ENCODE measurements at regions not wholly inside any gene's neighbourhood (a gene's known extent, or its start where the extent isn't known, plus 50 kb on each side); places are given as distances from the start of the nearest gene placed in this dataset.

- Histone ChIP-seq H2AFZ (ENCODE audit: low read depth) (no peak overlapping the region), H3K27ac (ENCODE audit: low read depth in 2 of 2, low read length in 1 of 2) (no peak overlapping the region), H3K4me1 (ENCODE audit: control insufficient read depth in 1 of 2, insufficient read depth in 2 of 2, low read depth in 1 of 2, low read length in 1 of 2) (no peaks in the 10 kb centered on the region), H3K27me3 (ENCODE audit: insufficient read depth) (no peaks in the 10 kb centered on the region), H3K9me3 (no peaks in the 10 kb centered on the region), H3K9ac (no peak overlapping the region), H3K4me3 (ENCODE audit: low read depth in 2 of 2, low read length in 1 of 2) (no peak overlapping the region), H3K4me2 (no peak overlapping the region), H3K9me2 (no peaks in the 10 kb centered on the region), H3K79me2 (ENCODE audit: insufficient read depth) (no peaks in the 10 kb centered on the region), H4K20me1 (ENCODE audit: insufficient read depth) (no peaks in the 10 kb centered on the region), H3F3A (replicated peaks; ENCODE audit: insufficient read depth) (no peaks in the 10 kb centered on the region), H3K36me3 (replicated peaks in 1 of 2; ENCODE audit: control insufficient read depth in 1 of 2, insufficient read depth in 2 of 2, low read length in 1 of 2) (no peaks in the 10 kb centered on the region)
- no peak for TF ChIP-seq TEAD4 (IDR thresholded peaks at IDR 0.05; ENCODE audit: borderline replicate concordance, insufficient read depth)
- ChIA-PET CTCF (interaction anchor here (1.6 kb wide), 1 partner anchor 315 kb away, joined by 4 read pairs; no protein-coding TSS in a partner anchor), POLR2A (no interaction called here)
- WGBS (ENCODE audit: low lambda C conversion rate) = 0% methylated on average over 3 of the region's 3 CpGs
- DNase-seq = no peak
These were observed 95.3 kb upstream of the PTPRZ1 start for GRCh38 chr7:121777672-121778071.

- Histone ChIP-seq H3K4me3 (ENCODE audit: low read depth in 2 of 2, low read length in 1 of 2) (no peak overlapping the region), H3K27me3 (ENCODE audit: insufficient read depth) (no peaks in the 10 kb centered on the region), H3F3A (replicated peaks; ENCODE audit: insufficient read depth) (no peaks in the 10 kb centered on the region), H4K20me1 (ENCODE audit: insufficient read depth) (no peaks in the 10 kb centered on the region), H3K36me3 (replicated peaks in 1 of 2; ENCODE audit: control insufficient read depth in 1 of 2, insufficient read depth in 2 of 2, low read length in 1 of 2) (no peaks in the 10 kb centered on the region), H2AFZ (ENCODE audit: low read depth) (no peak overlapping the region), H3K9me3 (no peaks in the 10 kb centered on the region), H3K9ac (no peak overlapping the region), H3K27ac (ENCODE audit: low read depth in 2 of 2, low read length in 1 of 2) (no peak overlapping the region), H3K4me2 (no peak overlapping the region), H3K4me1 (ENCODE audit: control insufficient read depth in 1 of 2, insufficient read depth in 2 of 2, low read depth in 1 of 2, low read length in 1 of 2) (no peaks in the 10 kb centered on the region), H3K9me2 (no peaks in the 10 kb centered on the region), H3K79me2 (ENCODE audit: insufficient read depth) (no peaks in the 10 kb centered on the region)
- WGBS (ENCODE audit: low lambda C conversion rate) = 6% methylated on average over 3 of the region's 3 CpGs
- TF ChIP-seq JUND (IDR thresholded peaks at IDR 0.05) (no peak), GATA2 (CRISPR knock-in tag; IDR thresholded peaks at IDR 0.05) (no peak), FOXJ3 (CRISPR knock-in tag; IDR thresholded peaks at IDR 0.05) (no peak), TEAD4 (IDR thresholded peaks at IDR 0.05; ENCODE audit: borderline replicate concordance, insufficient read depth) (no peak), SMC3 (IDR thresholded peaks at IDR 0.05; ENCODE audit: low read depth, low read length) (no peak)
- ChIA-PET POLR2A (no interaction called here), CTCF (interaction anchor here (0.7 to 0.9 kb wide), 2 partner anchors 11 to 220 kb away, joined by 3 to 4 read pairs; no protein-coding TSS in a partner anchor)
- no peak for DNase-seq
These were observed 98.4 kb upstream of the PTPRZ1 start for GRCh38 chr7:121774563-121774962.

- Histone ChIP-seq H3K4me2 (no peak overlapping the region), H3K4me3 (ENCODE audit: low read depth in 2 of 2, low read length in 1 of 2) (no peak overlapping the region), H3F3A (replicated peaks; ENCODE audit: insufficient read depth) (no peaks in the 10 kb centered on the region), H3K79me2 (ENCODE audit: insufficient read depth) (no peaks in the 10 kb centered on the region), H3K9ac (no peak overlapping the region), H3K9me2 (no peaks in the 10 kb centered on the region), H3K4me1 (ENCODE audit: control insufficient read depth in 1 of 2, insufficient read depth in 2 of 2, low read depth in 1 of 2, low read length in 1 of 2) (no peaks in the 10 kb centered on the region), H4K20me1 (ENCODE audit: insufficient read depth) (no peaks in the 10 kb centered on the region), H2AFZ (ENCODE audit: low read depth) (no peak overlapping the region), H3K27me3 (ENCODE audit: insufficient read depth) (no peaks in the 10 kb centered on the region; the same call in 1 of the 2 replicates), H3K27ac (ENCODE audit: low read depth in 2 of 2, low read length in 1 of 2) (no peak overlapping the region), H3K36me3 (replicated peaks in 1 of 2; ENCODE audit: control insufficient read depth in 1 of 2, insufficient read depth in 2 of 2, low read length in 1 of 2) (no peaks in the 10 kb centered on the region), H3K9me3 (no peaks in the 10 kb centered on the region)
- CTCF ChIA-PET = no interaction called here
- 2% methylated on average over 1 of the region's 1 CpG for WGBS (ENCODE audit: low lambda C conversion rate)
- no peak for DNase-seq
- POLR2A ChIA-PET = no interaction called here
- no peak for TF ChIP-seq RFX5 (IDR thresholded peaks at IDR 0.05; ENCODE audit: low read length)
- TF ChIP-seq, protein P1, sequence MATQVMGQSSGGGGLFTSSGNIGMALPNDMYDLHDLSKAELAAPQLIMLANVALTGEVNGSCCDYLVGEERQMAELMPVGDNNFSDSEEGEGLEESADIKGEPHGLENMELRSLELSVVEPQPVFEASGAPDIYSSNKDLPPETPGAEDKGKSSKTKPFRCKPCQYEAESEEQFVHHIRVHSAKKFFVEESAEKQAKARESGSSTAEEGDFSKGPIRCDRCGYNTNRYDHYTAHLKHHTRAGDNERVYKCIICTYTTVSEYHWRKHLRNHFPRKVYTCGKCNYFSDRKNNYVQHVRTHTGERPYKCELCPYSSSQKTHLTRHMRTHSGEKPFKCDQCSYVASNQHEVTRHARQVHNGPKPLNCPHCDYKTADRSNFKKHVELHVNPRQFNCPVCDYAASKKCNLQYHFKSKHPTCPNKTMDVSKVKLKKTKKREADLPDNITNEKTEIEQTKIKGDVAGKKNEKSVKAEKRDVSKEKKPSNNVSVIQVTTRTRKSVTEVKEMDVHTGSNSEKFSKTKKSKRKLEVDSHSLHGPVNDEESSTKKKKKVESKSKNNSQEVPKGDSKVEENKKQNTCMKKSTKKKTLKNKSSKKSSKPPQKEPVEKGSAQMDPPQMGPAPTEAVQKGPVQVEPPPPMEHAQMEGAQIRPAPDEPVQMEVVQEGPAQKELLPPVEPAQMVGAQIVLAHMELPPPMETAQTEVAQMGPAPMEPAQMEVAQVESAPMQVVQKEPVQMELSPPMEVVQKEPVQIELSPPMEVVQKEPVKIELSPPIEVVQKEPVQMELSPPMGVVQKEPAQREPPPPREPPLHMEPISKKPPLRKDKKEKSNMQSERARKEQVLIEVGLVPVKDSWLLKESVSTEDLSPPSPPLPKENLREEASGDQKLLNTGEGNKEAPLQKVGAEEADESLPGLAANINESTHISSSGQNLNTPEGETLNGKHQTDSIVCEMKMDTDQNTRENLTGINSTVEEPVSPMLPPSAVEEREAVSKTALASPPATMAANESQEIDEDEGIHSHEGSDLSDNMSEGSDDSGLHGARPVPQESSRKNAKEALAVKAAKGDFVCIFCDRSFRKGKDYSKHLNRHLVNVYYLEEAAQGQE (IDR thresholded peaks at IDR 0.05; ENCODE audit: low read depth, low read length) = no peak
- TF ChIP-seq, protein P2, sequence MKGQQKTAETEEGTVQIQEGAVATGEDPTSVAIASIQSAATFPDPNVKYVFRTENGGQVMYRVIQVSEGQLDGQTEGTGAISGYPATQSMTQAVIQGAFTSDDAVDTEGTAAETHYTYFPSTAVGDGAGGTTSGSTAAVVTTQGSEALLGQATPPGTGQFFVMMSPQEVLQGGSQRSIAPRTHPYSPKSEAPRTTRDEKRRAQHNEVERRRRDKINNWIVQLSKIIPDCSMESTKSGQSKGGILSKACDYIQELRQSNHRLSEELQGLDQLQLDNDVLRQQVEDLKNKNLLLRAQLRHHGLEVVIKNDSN (IDR thresholded peaks at IDR 0.05; ENCODE audit: borderline replicate concordance, low read depth) = no peak
- TF ChIP-seq IRF3 (IDR thresholded peaks at IDR 0.05; ENCODE audit: low read depth, low read length) = no peak
- no peak for TF ChIP-seq NFIC (IDR thresholded peaks at IDR 0.05; ENCODE audit: borderline replicate concordance)
- TF ChIP-seq RAD21 (IDR thresholded peaks at IDR 0.05; ENCODE audit: low read length) = no peak
- no peak for TF ChIP-seq EZH2phosphoT487 (IDR thresholded peaks at IDR 0.05; ENCODE audit: borderline replicate concordance, low read depth)
- no peak for TF ChIP-seq ZBTB33 (IDR thresholded peaks at IDR 0.05; ENCODE audit: borderline replicate concordance, low read depth)
- no peak for TF ChIP-seq JUND (IDR thresholded peaks at IDR 0.05)
- no peak for TF ChIP-seq NRF1 (IDR thresholded peaks at IDR 0.05; ENCODE audit: low read depth, low read length)
These were observed 106.3 kb upstream of the PTPRZ1 start for GRCh38 chr7:121766676-121767075.

Measured in SK-N-SH (cell line).